GM18868 (cell line): ENCODE measurements at regions not wholly inside any gene's neighbourhood (a gene's known extent, or its start where the extent isn't known, plus 50 kb on each side); places are given as distances from the start of the nearest gene placed in this dataset.
"Not testable (repeated sequence)": the region's sequence is repeated elsewhere in the genome, so short reads cannot be mapped to it uniquely, and the experiment has no call there.

ENCODE experiments used
- ATAC-seq: cut with Tn5 transposase; IDR thresholded peaks from one replicate; pipeline ENCODE4 v1.9.1; 2021; ENCODE audit warnings: mild to moderate bottlenecking, moderate library complexity; ENCODE audit not compliant: unreplicated experiment

GRCh38 chr18:57885931-57886330, 82.8 kb upstream of the ATP8B1 start:
- ATAC-seq, result no peak

GRCh38 chr18:57882465-57882864, 79.3 kb upstream of the ATP8B1 start:
- ATAC-seq, result no peak

GRCh38 chr18:57881818-57882413, 78.8 kb upstream of the ATP8B1 start:
- ATAC-seq, result peak; percentile 85

GRCh38 chr18:57879924-57880323, 76.8 kb upstream of the ATP8B1 start:
- ATAC-seq, result not testable (repeated sequence)

- no peak for ATAC-seq
These were observed 66.1 kb upstream of the ATP8B1 start for GRCh38 chr18:57869221-57869620.

- no peak for ATAC-seq
These were observed 63.2 kb upstream of the ATP8B1 start for GRCh38 chr18:57866355-57866754.

- ATAC-seq, result no peak
These were observed 61.6 kb upstream of the ATP8B1 start for GRCh38 chr18:57864615-57865121.

GRCh38 chr18:57863706-57864105, 60.6 kb upstream of the ATP8B1 start:
- ATAC-seq, result no peak

- peak; percentile 78 for ATAC-seq
These were observed 56.2 kb upstream of the ATP8B1 start for GRCh38 chr18:57859314-57859713.

GRCh38 chr18:57856557-57857280, 53.6 kb upstream of the ATP8B1 start:
- ATAC-seq, result no peak

GRCh38 chr18:57856128-57856527, 53.0 kb upstream of the ATP8B1 start:
- no peak for ATAC-seq

- ATAC-seq, result no peak
These were observed 52.4 kb upstream of the ATP8B1 start for GRCh38 chr18:57855551-57855950.

GRCh38 chr18:57854726-57855125, 51.6 kb upstream of the ATP8B1 start:
- ATAC-seq, result no peak

- no peak for ATAC-seq
These were observed 50.7 kb upstream of the ATP8B1 start for GRCh38 chr18:57853864-57854263.

- ATAC-seq, result no peak
These were observed 50.0 kb upstream of the ATP8B1 start for GRCh38 chr18:57853133-57853532.
